Subcutaneous adipose tissue (tissue), 1 donor: ENCODE measurements at regions not wholly inside any gene's neighbourhood (a gene's known extent, or its start where the extent isn't known, plus 50 kb on each side); places are given as distances from the start of the nearest gene placed in this dataset.

Source experiments
- CTCF ChIP-seq: fragments of 450-650 bp; IDR thresholded peaks from one replicate; pipeline ENCODE4 v1.5.1; 2016; ENCODE audit warnings: low read depth, mild to moderate bottlenecking, control low read depth, antibody characterized with exemption, moderate library complexity

- no peak for TF ChIP-seq CTCF
Measured at GRCh38 chr20:47960769-47961541, 175.7 kb upstream of the SULF2 start.

GRCh38 chr20:47960277-47960676 lies 175.0 kb upstream of the SULF2 start:
- no peak for TF ChIP-seq CTCF

- no peak for TF ChIP-seq CTCF
Measured at GRCh38 chr20:47957135-47957534, 171.9 kb upstream of the SULF2 start.

- TF ChIP-seq CTCF = no peak
Measured at GRCh38 chr20:47956268-47956995, 171.2 kb upstream of the SULF2 start.

- no peak for TF ChIP-seq CTCF
Measured at GRCh38 chr20:47953471-47953870, 168.2 kb upstream of the SULF2 start.

- TF ChIP-seq CTCF = no peak
Measured at GRCh38 chr20:47952023-47952564, 166.8 kb upstream of the SULF2 start.

- TF ChIP-seq CTCF = no peak
Measured at GRCh38 chr20:47951521-47951971, 166.3 kb upstream of the SULF2 start.
